ENCODE measurements at regions not wholly inside any gene's neighbourhood (a gene's known extent, or its start where the extent isn't known, plus 50 kb on each side); places are given as distances from the start of the nearest gene placed in this dataset.
"Not testable (repeated sequence)": the region's sequence is repeated elsewhere in the genome, so short reads cannot be mapped to it uniquely, and the experiment has no call there.

DNA sequence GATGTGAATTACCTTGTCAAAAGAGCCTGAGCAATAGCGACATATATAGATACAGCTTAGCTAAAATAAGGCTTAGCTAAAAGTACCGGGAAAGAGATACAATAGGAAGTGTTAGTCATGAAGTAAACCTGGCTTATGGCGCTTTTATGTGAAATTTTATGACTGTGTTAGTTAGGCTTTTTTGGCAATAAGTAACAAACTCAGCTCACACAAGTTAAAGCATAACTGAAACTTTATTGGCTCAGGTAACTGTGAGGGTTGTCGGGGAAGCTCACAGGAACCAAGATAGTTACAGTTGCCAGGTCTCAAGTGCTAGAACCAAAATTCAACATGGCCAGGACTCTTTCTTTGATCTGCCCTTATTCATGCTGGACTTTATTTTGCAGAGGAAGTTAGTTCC is 925.0 kb upstream of the GYPC start:
- Histone ChIP-seq H3K4me3 (ENCODE audit: low read length in 3 of 3) (no peak overlapping the region), H3K9me3 (ENCODE audit: control insufficient read depth in 3 of 3, low read length in 3 of 3) (no peaks in the 10 kb centered on the region), H3K27ac (ENCODE audit: low read depth, low read length) (no peak overlapping the region), H3K4me1 (ENCODE audit: control insufficient read depth in 3 of 3, insufficient read depth in 3 of 3, low read length in 3 of 3) (no peaks in the 10 kb centered on the region), H3K36me3 (ENCODE audit: control insufficient read depth in 3 of 3, insufficient read depth in 3 of 3, low read length in 3 of 3) (no peaks in the 10 kb centered on the region), H3K27me3 (ENCODE audit: control insufficient read depth in 3 of 3, insufficient read depth in 3 of 3, low read length in 3 of 3) (no peaks in the 10 kb centered on the region), H3K9ac (ENCODE audit: low read depth in 1 of 3, low read length in 3 of 3) (no peak overlapping the region)

DNA sequence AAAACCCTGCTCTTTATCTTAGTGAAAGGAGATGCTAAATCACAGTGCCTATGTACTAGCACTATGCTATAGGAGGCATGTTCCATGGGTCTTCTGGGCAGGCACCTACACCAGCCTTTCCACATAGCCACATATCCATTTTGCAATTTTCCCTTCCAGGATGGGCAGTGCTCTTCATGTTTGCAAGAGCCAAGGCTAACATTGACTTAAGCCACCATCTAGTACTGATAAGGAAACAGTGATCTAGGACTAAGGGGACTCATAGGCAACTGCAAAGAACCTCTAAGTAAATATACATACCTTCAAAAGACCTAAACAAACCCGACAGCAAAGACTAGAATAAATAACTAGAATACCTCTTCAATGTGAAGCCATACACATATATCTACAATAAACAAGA is 919.7 kb upstream of the GYPC start:
- no peaks in the 10 kb centered on the region for H3K27me3 ChIP-seq (ENCODE audit: control insufficient read depth in 3 of 3, insufficient read depth in 3 of 3, low read length in 3 of 3)
- H3K9me3 ChIP-seq (ENCODE audit: control insufficient read depth in 3 of 3, low read length in 3 of 3) = peaks cover 0 to 2% (median 0%) of the 10 kb centered on the region in 3 donors
- no peaks in the 10 kb centered on the region for H3K4me1 ChIP-seq (ENCODE audit: control insufficient read depth in 3 of 3, insufficient read depth in 3 of 3, low read length in 3 of 3)
- H3K27ac ChIP-seq (ENCODE audit: low read depth, low read length) = no peak overlapping the region
- H3K9ac ChIP-seq (ENCODE audit: low read depth in 1 of 3, low read length in 3 of 3) = no peak overlapping the region
- H3K4me3 ChIP-seq (ENCODE audit: low read length in 3 of 3) = no peak overlapping the region
- H3K36me3 ChIP-seq (ENCODE audit: control insufficient read depth in 3 of 3, insufficient read depth in 3 of 3, low read length in 3 of 3) = no peaks in the 10 kb centered on the region

DNA sequence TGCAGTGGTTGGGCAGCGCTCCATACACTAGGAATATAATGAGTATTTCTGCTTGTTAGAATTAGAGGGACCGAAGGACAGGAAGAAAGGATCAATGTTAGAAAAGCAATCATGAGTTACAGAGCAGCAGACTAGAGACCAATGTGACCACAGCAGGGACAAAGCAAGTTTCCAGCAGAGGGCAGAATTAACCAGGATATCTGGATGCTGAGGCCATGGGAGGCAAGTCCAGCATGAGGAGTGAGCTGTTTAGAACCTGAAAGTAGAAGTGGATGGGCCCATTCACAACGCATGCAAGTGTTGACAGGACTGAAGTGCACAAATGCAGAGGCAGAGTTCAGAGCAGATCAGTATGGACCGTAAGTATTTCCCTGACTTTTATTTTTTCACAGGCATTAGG is 910.4 kb upstream of the GYPC start:
- H3K4me3 ChIP-seq (ENCODE audit: low read length in 3 of 3) = no peak overlapping the region
- no peaks in the 10 kb centered on the region for H3K4me1 ChIP-seq (ENCODE audit: control insufficient read depth in 3 of 3, insufficient read depth in 3 of 3, low read length in 3 of 3)
- H3K9me3 ChIP-seq (ENCODE audit: control insufficient read depth in 3 of 3, low read length in 3 of 3) = no peaks in the 10 kb centered on the region
- H3K27me3 ChIP-seq (ENCODE audit: control insufficient read depth in 3 of 3, insufficient read depth in 3 of 3, low read length in 3 of 3) = no peaks in the 10 kb centered on the region
- no peaks in the 10 kb centered on the region for H3K36me3 ChIP-seq (ENCODE audit: control insufficient read depth in 3 of 3, insufficient read depth in 3 of 3, low read length in 3 of 3)
- H3K27ac ChIP-seq (ENCODE audit: low read depth, low read length) = no peak overlapping the region
- no peak overlapping the region for H3K9ac ChIP-seq (ENCODE audit: low read depth in 1 of 3, low read length in 3 of 3)

DNA sequence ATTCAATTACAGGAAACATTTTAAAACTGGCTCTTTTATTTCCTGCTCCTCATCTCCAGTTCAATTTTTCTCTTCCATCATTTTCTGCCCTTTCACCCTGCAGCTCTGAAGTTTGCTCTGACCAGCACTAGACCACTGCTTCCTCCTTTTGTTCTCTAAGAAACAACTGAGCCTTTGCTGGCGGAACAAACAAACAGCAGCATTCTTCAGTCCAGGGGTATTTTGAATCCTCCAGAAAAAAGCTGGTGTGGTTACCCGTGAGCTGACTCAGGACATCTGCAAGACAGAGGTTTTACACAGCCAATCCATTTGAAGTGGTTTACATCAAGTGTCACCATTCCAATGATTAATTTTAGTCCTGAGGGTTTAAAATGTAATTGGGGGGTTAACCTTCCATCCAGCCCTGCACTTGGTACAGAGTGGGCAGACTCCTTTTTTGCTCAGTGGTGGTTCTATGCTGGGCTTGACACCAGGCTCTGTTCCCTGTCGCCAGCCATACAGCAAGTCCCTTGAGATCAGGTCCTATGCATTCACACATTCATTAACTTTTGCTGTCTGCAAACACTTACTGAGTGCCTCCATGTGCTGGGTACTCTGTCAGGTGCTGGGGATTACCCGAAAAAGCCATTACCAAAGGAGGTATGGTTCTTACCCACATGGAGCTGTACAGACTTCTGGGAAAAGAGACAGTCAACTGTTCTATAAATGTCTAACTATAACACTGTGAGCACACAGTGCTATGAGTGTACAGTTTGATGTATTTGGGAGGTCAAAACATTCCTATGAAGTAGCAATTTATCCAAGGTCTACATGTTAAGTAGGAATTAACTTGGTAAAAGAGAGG is 909.4 kb upstream of the GYPC start:
- H3K4me3 ChIP-seq (ENCODE audit: low read length in 3 of 3) = no peak overlapping the region
- H3K36me3 ChIP-seq (ENCODE audit: control insufficient read depth in 3 of 3, insufficient read depth in 3 of 3, low read length in 3 of 3) = no peaks in the 10 kb centered on the region
- no peaks in the 10 kb centered on the region for H3K9me3 ChIP-seq (ENCODE audit: control insufficient read depth in 3 of 3, low read length in 3 of 3)
- H3K4me1 ChIP-seq (ENCODE audit: control insufficient read depth in 3 of 3, insufficient read depth in 3 of 3, low read length in 3 of 3) = no peaks in the 10 kb centered on the region
- no peak overlapping the region for H3K27ac ChIP-seq (ENCODE audit: low read depth, low read length)
- no peaks in the 10 kb centered on the region for H3K27me3 ChIP-seq (ENCODE audit: control insufficient read depth in 3 of 3, insufficient read depth in 3 of 3, low read length in 3 of 3)
- H3K9ac ChIP-seq (ENCODE audit: low read depth in 1 of 3, low read length in 3 of 3) = no peak overlapping the region

GRCh38 chr2:125747165-125747425 is 908.9 kb upstream of the GYPC start:
- Histone ChIP-seq H3K4me1 (ENCODE audit: control insufficient read depth in 3 of 3, insufficient read depth in 3 of 3, low read length in 3 of 3) (no peaks in the 10 kb centered on the region), H3K27me3 (ENCODE audit: control insufficient read depth in 3 of 3, insufficient read depth in 3 of 3, low read length in 3 of 3) (no peaks in the 10 kb centered on the region), H3K27ac (ENCODE audit: low read depth, low read length) (no peak overlapping the region)

GRCh38 chr2:125756431-125756830 is 899.5 kb upstream of the GYPC start:
- no peaks in the 10 kb centered on the region for H3K4me1 ChIP-seq (ENCODE audit: control insufficient read depth in 3 of 3, insufficient read depth in 3 of 3, low read length in 3 of 3)
- no peak overlapping the region for H3K27ac ChIP-seq (ENCODE audit: low read depth, low read length)
- H3K36me3 ChIP-seq (ENCODE audit: control insufficient read depth in 3 of 3, insufficient read depth in 3 of 3, low read length in 3 of 3) = no peaks in the 10 kb centered on the region
- no peaks in the 10 kb centered on the region for H3K27me3 ChIP-seq (ENCODE audit: control insufficient read depth in 3 of 3, insufficient read depth in 3 of 3, low read length in 3 of 3)
- no peak overlapping the region for H3K4me3 ChIP-seq (ENCODE audit: low read length in 3 of 3)
- no peaks in the 10 kb centered on the region for H3K9me3 ChIP-seq (ENCODE audit: control insufficient read depth in 3 of 3, low read length in 3 of 3)
- no peak overlapping the region for H3K9ac ChIP-seq (ENCODE audit: low read depth in 1 of 3, low read length in 3 of 3)

More at GRCh38 chr2:125747165-125747425, 908.9 kb upstream of the GYPC start:
- no peaks in the 10 kb centered on the region for H3K36me3 ChIP-seq (ENCODE audit: control insufficient read depth in 3 of 3, insufficient read depth in 3 of 3, low read length in 3 of 3)
- H3K9ac ChIP-seq (ENCODE audit: low read depth in 1 of 3, low read length in 3 of 3) = no peak overlapping the region
- no peak overlapping the region for H3K4me3 ChIP-seq (ENCODE audit: low read length in 3 of 3)
- H3K9me3 ChIP-seq (ENCODE audit: control insufficient read depth in 3 of 3, low read length in 3 of 3) = no peaks in the 10 kb centered on the region

GRCh38 chr2:125796784-125797183 is 859.2 kb upstream of the GYPC start:
- H3K27ac ChIP-seq (ENCODE audit: low read depth, low read length) = no peak overlapping the region
- no peak overlapping the region for H3K4me3 ChIP-seq (ENCODE audit: low read length in 3 of 3)
- H3K9me3 ChIP-seq (ENCODE audit: control insufficient read depth in 3 of 3, low read length in 3 of 3) = peaks cover 0 to 3% (median 0%) of the 10 kb centered on the region in 3 donors
- no peak overlapping the region for H3K9ac ChIP-seq (ENCODE audit: low read depth in 1 of 3, low read length in 3 of 3)
- no peaks in the 10 kb centered on the region for H3K27me3 ChIP-seq (ENCODE audit: control insufficient read depth in 3 of 3, insufficient read depth in 3 of 3, low read length in 3 of 3)
- H3K4me1 ChIP-seq (ENCODE audit: control insufficient read depth in 3 of 3, insufficient read depth in 3 of 3, low read length in 3 of 3) = no peaks in the 10 kb centered on the region
- no peaks in the 10 kb centered on the region for H3K36me3 ChIP-seq (ENCODE audit: control insufficient read depth in 3 of 3, insufficient read depth in 3 of 3, low read length in 3 of 3)

DNA sequence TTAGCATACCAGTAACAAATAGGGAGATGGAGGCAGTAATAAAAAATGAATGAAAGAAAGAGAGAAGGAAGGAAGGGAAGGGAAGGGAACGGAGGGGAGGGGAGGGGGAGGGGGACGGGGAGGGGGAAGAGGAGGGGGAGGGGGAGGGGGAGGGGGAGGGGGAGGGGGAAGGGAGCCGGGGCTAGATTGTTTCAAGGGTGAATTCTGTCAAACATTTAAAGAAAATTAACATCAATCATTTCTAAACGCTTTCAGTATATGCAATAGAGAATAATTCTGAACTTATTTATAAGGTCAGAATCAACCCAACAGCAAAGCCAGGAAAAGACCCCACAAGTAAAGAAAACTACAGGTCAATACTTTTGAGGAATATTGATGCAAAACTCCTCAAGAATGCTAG is 858.8 kb upstream of the GYPC start:
- Histone ChIP-seq H3K4me1 (ENCODE audit: control insufficient read depth in 3 of 3, insufficient read depth in 3 of 3, low read length in 3 of 3) (no peaks in the 10 kb centered on the region), H3K27ac (ENCODE audit: low read depth, low read length) (no peak overlapping the region), H3K9ac (ENCODE audit: low read depth in 1 of 3, low read length in 3 of 3) (no peak overlapping the region), H3K36me3 (ENCODE audit: control insufficient read depth in 3 of 3, insufficient read depth in 3 of 3, low read length in 3 of 3) (no peaks in the 10 kb centered on the region), H3K27me3 (ENCODE audit: control insufficient read depth in 3 of 3, insufficient read depth in 3 of 3, low read length in 3 of 3) (no peaks in the 10 kb centered on the region), H3K9me3 (ENCODE audit: control insufficient read depth in 3 of 3, low read length in 3 of 3) (peaks cover 0 to 3% (median 0%) of the 10 kb centered on the region in 3 donors), H3K4me3 (ENCODE audit: low read length in 3 of 3) (no peak overlapping the region)

DNA sequence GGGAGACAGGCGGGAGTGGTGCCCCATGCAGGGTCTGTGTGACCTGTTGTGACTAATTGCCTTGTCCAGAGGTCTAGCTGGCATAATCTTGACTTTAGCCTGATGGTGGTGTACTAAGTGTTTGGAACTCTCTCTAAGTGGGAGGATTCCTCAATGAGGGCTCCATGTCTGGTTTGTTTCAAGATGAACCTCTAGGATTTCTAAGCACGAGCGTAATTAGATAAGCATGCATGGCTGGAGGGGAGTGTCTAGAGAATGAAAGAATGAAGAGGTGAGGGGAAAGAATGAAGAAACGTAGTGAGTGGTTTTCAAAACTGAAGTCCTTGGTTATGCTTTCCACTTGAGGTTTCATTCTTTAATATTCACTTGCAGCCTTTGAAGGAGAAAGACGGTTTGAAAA is 833.2 kb upstream of the GYPC start:
- H3K27ac ChIP-seq (ENCODE audit: low read depth, low read length) = no peak overlapping the region
- no peak overlapping the region for H3K4me3 ChIP-seq (ENCODE audit: low read length in 3 of 3)
- H3K9me3 ChIP-seq (ENCODE audit: control insufficient read depth in 3 of 3, low read length in 3 of 3) = no peaks in the 10 kb centered on the region

GRCh38 chr2:125825781-125826180 is 830.2 kb upstream of the GYPC start:
- not testable (repeated sequence) for H3K9ac ChIP-seq (ENCODE audit: low read depth in 1 of 3, low read length in 3 of 3); H3K27me3 ChIP-seq (ENCODE audit: control insufficient read depth in 3 of 3, insufficient read depth in 3 of 3, low read length in 3 of 3); H3K9me3 ChIP-seq (ENCODE audit: control insufficient read depth in 3 of 3, low read length in 3 of 3); H3K4me1 ChIP-seq (ENCODE audit: control insufficient read depth in 3 of 3, insufficient read depth in 3 of 3, low read length in 3 of 3); H3K27ac ChIP-seq (ENCODE audit: low read depth, low read length); H3K36me3 ChIP-seq (ENCODE audit: control insufficient read depth in 3 of 3, insufficient read depth in 3 of 3, low read length in 3 of 3); H3K4me3 ChIP-seq (ENCODE audit: low read length in 3 of 3)

More for the DNA sequence above, 833.2 kb upstream of the GYPC start:
- no peak overlapping the region for H3K9ac ChIP-seq (ENCODE audit: low read depth in 1 of 3, low read length in 3 of 3)
- H3K27me3 ChIP-seq (ENCODE audit: control insufficient read depth in 3 of 3, insufficient read depth in 3 of 3, low read length in 3 of 3) = no peaks in the 10 kb centered on the region
- H3K36me3 ChIP-seq (ENCODE audit: control insufficient read depth in 3 of 3, insufficient read depth in 3 of 3, low read length in 3 of 3) = no peaks in the 10 kb centered on the region
- no peaks in the 10 kb centered on the region for H3K4me1 ChIP-seq (ENCODE audit: control insufficient read depth in 3 of 3, insufficient read depth in 3 of 3, low read length in 3 of 3)
